PC-9 (cell line): ENCODE measurements at regions not wholly inside any gene's neighbourhood (a gene's known extent, or its start where the extent isn't known, plus 50 kb on each side); places are given as distances from the start of the nearest gene placed in this dataset.

Experiments used
- BruUV-seq: library from RNA; stranded (reverse); fragments of 400-500 nt; replicated peaks from 2 replicates; lab custom pipeline; 2021; lab: Mats Ljungman, UMichigan
- CTCF ChIA-PET: fragments of 300-600 bp; sonication (Branson Sonifier 250); formaldehyde crosslinking; loops from one replicate; lab custom pipeline; 2022; ENCODE audit warnings: antibody characterized with exemption; lab: Charles Lee
- POLR2A ChIA-PET: fragments of 300-600 bp; sonication (Branson Sonifier 250); formaldehyde crosslinking; loops from one replicate; lab custom pipeline; 2022; ENCODE audit warnings: antibody characterized with exemption; ENCODE audit not compliant: unreplicated experiment; lab: Charles Lee
- DNase-seq, 2 experiments: peaks; one replicate each; pipeline versions ENCODE4 v3.0.0 to v3.0.0-alpha.2; 2015 to 2022; ENCODE audit warnings: mixed read lengths in 1 of 2
- H2AFZ ChIP-seq: fragments of 200-600 bp; sonication (generic); 2 replicates; pipeline ENCODE4 v1.8.1; 2017; ENCODE audit warnings: antibody characterized with exemption
- H3F3A ChIP-seq: fragments of 200-600 bp; sonication (generic); 2 replicates; pipeline ENCODE4 v1.8.1; 2017; ENCODE audit warnings: antibody characterized with exemption, mild to moderate bottlenecking, low read depth; ENCODE audit not compliant: insufficient read depth
- H3K27ac ChIP-seq: fragments of 200-600 bp; sonication (generic); 2 replicates; pipeline ENCODE4 v1.6.1; 2016; ENCODE audit warnings: mixed run types
- H3K27me3 ChIP-seq: fragments of 200-600 bp; sonication (generic); 2 replicates; pipeline ENCODE4 v1.6.1; 2016; ENCODE audit warnings: low read depth, mixed run types; ENCODE audit not compliant: insufficient read depth
- H3K36me3 ChIP-seq: fragments of 200-600 bp; sonication (generic); 2 replicates; pipeline ENCODE4 v1.6.1; 2016; ENCODE audit warnings: low read depth, mixed run types
- H3K4me1 ChIP-seq: fragments of 200-600 bp; sonication (generic); replicated peaks from 2 replicates; pipeline ENCODE4 v1.6.1; 2016; ENCODE audit warnings: mixed run types; ENCODE audit not compliant: insufficient read depth
- H3K4me2 ChIP-seq: fragments of 200-600 bp; sonication (generic); 2 replicates; pipeline ENCODE4 v1.6.1; 2017; ENCODE audit warnings: mixed run types
- H3K4me3 ChIP-seq: fragments of 200-600 bp; sonication (generic); 2 replicates; pipeline ENCODE4 v1.6.1; 2016; ENCODE audit warnings: mixed run types
- H3K79me2 ChIP-seq: fragments of 200-600 bp; sonication (generic); 2 replicates; pipeline ENCODE4 v1.6.1; 2017; ENCODE audit warnings: low read depth, mixed run types
- H3K9me2 ChIP-seq: fragments of 200-600 bp; sonication (generic); 2 replicates; pipeline ENCODE4 v1.8.1; 2017; ENCODE audit warnings: mild to moderate bottlenecking; ENCODE audit not compliant: insufficient read depth
- H3K9me3 ChIP-seq: fragments of 200-600 bp; sonication (generic); 2 replicates; pipeline ENCODE4 v1.8.1; 2016; ENCODE audit warnings: low read depth; ENCODE audit not compliant: insufficient read depth
- H4K20me1 ChIP-seq: fragments of 200-600 bp; sonication (generic); 2 replicates; pipeline ENCODE4 v1.8.1; 2017; ENCODE audit not compliant: insufficient read depth
- CTCF ChIP-seq: fragments of 200-600 bp; sonication (generic); conservative IDR thresholded peaks from 2 replicates; pipeline ENCODE4 v1.6.1; 2017; ENCODE audit warnings: mixed run types, antibody characterized with exemption, mild to moderate bottlenecking, moderate library complexity
- EZH2 ChIP-seq: fragments of 200-600 bp; sonication (generic); IDR thresholded peaks from 2 replicates; pipeline ENCODE4 v1.8.0; 2017; ENCODE audit warnings: antibody characterized with exemption, low read depth
- intact Hi-C: fragments of 100-400 bp; cut with micrococcal nuclease; formaldehyde crosslinking; loops from one replicate; pipeline ENCODE4 v1.10.0; 2022; ENCODE audit not compliant: unreplicated experiment

GRCh38 chr3:134427400-134428111 lies 53.3 kb upstream of the AMOTL2 start:
- H3K9me2 ChIP-seq: no peaks in the 10 kb centered on the region
- intact Hi-C loops: loop anchor here (1.0 kb wide), 6 partner anchors 45 to 119 kb away; no protein-coding TSS in a partner anchor
- no peaks in the 10 kb centered on the region for H3K9me3 ChIP-seq
- TF ChIP-seq CTCF (no peak), EZH2 (no peak)
- peak; percentile 93 to 98 for DNase-seq
- H2AFZ ChIP-seq: peak overlapping the region; percentile 30; the same call in 1 of the 2 replicates
- H3K4me3 ChIP-seq: no peak overlapping the region
- no peaks in the 10 kb centered on the region for H3K27me3 ChIP-seq
- ChIA-PET CTCF (interaction anchor here (0.9 to 1.4 kb wide), 2 partner anchors 46 kb away, joined by 7 to 27 read pairs; no protein-coding TSS in a partner anchor), POLR2A (interaction anchor here (0.6 to 1.3 kb wide), 10 partner anchors 46 to 974 kb away, joined by 3 to 15 read pairs (median 6); partner anchors contain the start of gene AMOTL2)
- H4K20me1 ChIP-seq: no peaks in the 10 kb centered on the region
- no peaks in the 10 kb centered on the region for H3K79me2 ChIP-seq
- peak overlapping the region; percentile 46 for H3K4me2 ChIP-seq
- no peaks in the 10 kb centered on the region for H3K36me3 ChIP-seq
- peaks cover 25% of the 10 kb centered on the region; the same call in 1 of the 2 replicates for H3F3A ChIP-seq
- peaks cover 31% of the 10 kb centered on the region for H3K4me1 ChIP-seq
- H3K27ac ChIP-seq: peak overlapping the region; percentile 60
- BruUV-seq: TSS peak; percentile 36

- peak overlapping the region; percentile 46 for H3K4me2 ChIP-seq
- POLR2A ChIA-PET: interaction anchor here (0.6 to 1.3 kb wide), 5 partner anchors 45 to 974 kb away, joined by 3 to 15 read pairs (median 5); partner anchors contain the start of gene AMOTL2
- H4K20me1 ChIP-seq: no peaks in the 10 kb centered on the region
- no peak overlapping the region for H2AFZ ChIP-seq
- peaks cover 25% of the 10 kb centered on the region; the same call in 1 of the 2 replicates for H3F3A ChIP-seq
- H3K36me3 ChIP-seq: no peaks in the 10 kb centered on the region
- no peak for DNase-seq
- H3K79me2 ChIP-seq: no peaks in the 10 kb centered on the region
- no peaks in the 10 kb centered on the region for H3K27me3 ChIP-seq
- no peak for TF ChIP-seq EZH2
- TSS peak; percentile 95 for BruUV-seq
- intact Hi-C loops: loop anchor here (1.0 kb wide), 6 partner anchors 44 to 118 kb away; no protein-coding TSS in a partner anchor
- CTCF ChIA-PET: interaction anchor here (0.9 to 1.4 kb wide), 2 partner anchors 45 to 47 kb away, joined by 7 to 27 read pairs; no protein-coding TSS in a partner anchor
- H3K4me1 ChIP-seq: peaks cover 31% of the 10 kb centered on the region
- no peak overlapping the region for H3K4me3 ChIP-seq
- no peaks in the 10 kb centered on the region for H3K9me2 ChIP-seq
- no peaks in the 10 kb centered on the region for H3K9me3 ChIP-seq
- peak overlapping the region; percentile 60 for H3K27ac ChIP-seq
Measured at GRCh38 chr3:134426660-134427181, 52.5 kb upstream of the AMOTL2 start.

GRCh38 chr3:134425943-134426342 lies 51.7 kb upstream of the AMOTL2 start:
- POLR2A ChIA-PET: no interaction called here
- no peaks in the 10 kb centered on the region for H3K79me2 ChIP-seq
- no peak overlapping the region for H2AFZ ChIP-seq
- intact Hi-C loops: no loop called here
- DNase-seq: no peak
- no peaks in the 10 kb centered on the region for H3K9me3 ChIP-seq
- no peaks in the 10 kb centered on the region for H3K9me2 ChIP-seq
- no peak overlapping the region for H3K4me2 ChIP-seq
- CTCF ChIA-PET: no interaction called here
- H3K4me3 ChIP-seq: no peak overlapping the region
- H3K27me3 ChIP-seq: no peaks in the 10 kb centered on the region
- H4K20me1 ChIP-seq: no peaks in the 10 kb centered on the region
- no peaks in the 10 kb centered on the region for H3K36me3 ChIP-seq
- peaks cover 25% of the 10 kb centered on the region; the same call in 1 of the 2 replicates for H3F3A ChIP-seq
- no peak overlapping the region for H3K27ac ChIP-seq
- H3K4me1 ChIP-seq: peaks cover 31% of the 10 kb centered on the region
- TF ChIP-seq EZH2: no peak
- no TSS peak for BruUV-seq
